Body of pancreas (tissue), 4 donors: ENCODE measurements at regions not wholly inside any gene's neighbourhood (a gene's known extent, or its start where the extent isn't known, plus 50 kb on each side); places are given as distances from the start of the nearest gene placed in this dataset.

Source experiments
- ATAC-seq: fragments of 150-250 bp; one replicate; pipeline ENCODE4 v1.9.1; 2016
- DNase-seq, 4 donors: peaks; one replicate each; pipeline ENCODE4 v3.0.0-alpha.2; 2019
- H3K27ac ChIP-seq, 4 donors: fragments of 200-600 bp; sonication (generic); 1 replicate in 3 of 4; 2 replicates in 1 of 4; pipeline versions ENCODE4 v1.5.1 to v1.6.1; 2016 to 2019; ENCODE audit warnings: mild to moderate bottlenecking in 1 of 4, mixed read lengths in 1 of 4, moderate library complexity in 1 of 4
- H3K27me3 ChIP-seq, 2 donors: fragments of 200-600 bp; sonication (generic); one replicate each; pipeline ENCODE4 v1.6.0; 2016; ENCODE audit warnings: mild to moderate bottlenecking in 1 of 2
- H3K36me3 ChIP-seq, 2 donors: fragments of 200-600 bp; sonication (generic); replicated peaks in 1 of 2; 2 replicates each; pipeline ENCODE4 v1.5.1; 2016; ENCODE audit warnings: low read depth in 2 of 2; ENCODE audit not compliant: insufficient read depth in 1 of 2
- H3K4me1 ChIP-seq: fragments of 200-600 bp; sonication (generic); one replicate; pipeline ENCODE4 v1.6.0; 2016
- H3K4me3 ChIP-seq, 2 donors: fragments of 200-600 bp; sonication (generic); 1 replicate in 1 of 2; 2 replicates in 1 of 2; pipeline ENCODE4 v1.5.1; 2016 to 2019
- H3K9me3 ChIP-seq, 3 donors: fragments of 200-600 bp; sonication (generic); 1 replicate in 2 of 3; 2 replicates in 1 of 3; pipeline ENCODE4 v1.5.1; 2016
- POLR2A ChIP-seq, 3 donors: fragments of 450-650 bp; IDR thresholded peaks; one replicate each; pipeline ENCODE4 v1.6.1; 2016; ENCODE audit warnings: antibody characterized with exemption in 3 of 3, mild to moderate bottlenecking in 2 of 3
- WGBS, 2 donors: methylation state at CpG; one replicate each; pipeline ENCODE4 v1.1.5; 2017; 5-methylcytosine and 5-hydroxymethylcytosine counted together
- intact Hi-C: fragments of 100-400 bp; cut with DNase I; formaldehyde crosslinking; loops from one replicate; pipeline ENCODE4 v1.15.1; 2023
- TF ChIP-seq, protein P1 (sequence below), 7 experiments: fragments of 450-650 bp in 4 of 7; fragments of 200-600 bp in 3 of 7; sonication (generic) in 3 of 7; IDR thresholded peaks; one replicate each; pipeline ENCODE4 v1.5.1; 2016 to 2019; ENCODE audit warnings: antibody characterized with exemption in 7 of 7

DNA sequence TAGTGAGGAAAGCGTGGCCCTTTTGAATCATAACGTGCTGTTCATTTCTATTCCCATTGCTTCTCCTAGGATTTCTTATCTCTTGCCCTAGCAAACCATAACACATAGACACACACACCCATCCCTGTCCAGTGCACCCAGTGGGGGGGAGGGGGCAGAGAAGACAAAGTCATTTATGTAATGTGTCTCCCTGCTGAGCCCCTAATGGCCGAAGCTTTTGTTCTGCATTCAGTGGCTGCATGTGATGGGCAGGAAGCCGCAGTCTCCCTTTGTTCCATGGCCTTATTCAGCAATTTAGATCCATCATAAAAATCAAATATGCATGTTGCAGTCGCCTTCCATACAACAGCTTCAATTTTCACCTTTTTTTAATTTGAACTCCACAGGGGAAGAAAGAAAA, 325.4 kb downstream of the ZFHX3 start:
- Histone ChIP-seq H3K27ac (no peak overlapping the region), H3K4me1 (no peaks in the 10 kb centered on the region), H3K9me3 (no peaks in the 10 kb centered on the region), H3K36me3 (no peaks in the 10 kb centered on the region), H3K27me3 (no peaks in the 10 kb centered on the region), H3K4me3 (no peak overlapping the region)
- ATAC-seq: no peak
- intact Hi-C loops: no loop called here
- 82 to 87% methylated on average over 5 of the region's 5 CpGs for WGBS, 2 donors
- DNase-seq: no peak
- TF ChIP-seq, protein P1, sequence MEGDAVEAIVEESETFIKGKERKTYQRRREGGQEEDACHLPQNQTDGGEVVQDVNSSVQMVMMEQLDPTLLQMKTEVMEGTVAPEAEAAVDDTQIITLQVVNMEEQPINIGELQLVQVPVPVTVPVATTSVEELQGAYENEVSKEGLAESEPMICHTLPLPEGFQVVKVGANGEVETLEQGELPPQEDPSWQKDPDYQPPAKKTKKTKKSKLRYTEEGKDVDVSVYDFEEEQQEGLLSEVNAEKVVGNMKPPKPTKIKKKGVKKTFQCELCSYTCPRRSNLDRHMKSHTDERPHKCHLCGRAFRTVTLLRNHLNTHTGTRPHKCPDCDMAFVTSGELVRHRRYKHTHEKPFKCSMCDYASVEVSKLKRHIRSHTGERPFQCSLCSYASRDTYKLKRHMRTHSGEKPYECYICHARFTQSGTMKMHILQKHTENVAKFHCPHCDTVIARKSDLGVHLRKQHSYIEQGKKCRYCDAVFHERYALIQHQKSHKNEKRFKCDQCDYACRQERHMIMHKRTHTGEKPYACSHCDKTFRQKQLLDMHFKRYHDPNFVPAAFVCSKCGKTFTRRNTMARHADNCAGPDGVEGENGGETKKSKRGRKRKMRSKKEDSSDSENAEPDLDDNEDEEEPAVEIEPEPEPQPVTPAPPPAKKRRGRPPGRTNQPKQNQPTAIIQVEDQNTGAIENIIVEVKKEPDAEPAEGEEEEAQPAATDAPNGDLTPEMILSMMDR (IDR thresholded peaks at IDR 0.05): no peak
- no peak for TF ChIP-seq POLR2A (IDR thresholded peaks at IDR 0.05)

DNA sequence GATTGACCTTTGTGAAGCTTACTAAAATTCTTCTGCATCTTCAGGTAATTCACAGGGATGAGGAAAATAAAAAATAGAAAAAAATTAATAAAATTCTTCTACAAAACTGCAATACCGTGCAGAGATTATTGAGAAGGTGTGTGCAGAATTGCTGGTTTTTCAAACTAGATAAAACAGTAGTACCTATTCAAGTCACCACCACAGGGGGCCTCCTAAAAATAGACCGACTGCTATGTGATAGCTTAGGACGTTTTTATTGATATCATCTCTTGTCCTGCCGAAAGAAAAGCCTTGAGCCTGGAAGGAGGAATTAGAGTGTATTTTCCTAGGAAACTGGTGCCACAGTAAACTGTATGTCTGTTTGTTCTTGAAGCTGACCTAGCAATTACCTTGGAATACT, 325.9 kb downstream of the ZFHX3 start:
- 50 to 54% methylated on average over 4 of the region's 4 CpGs for WGBS, 2 donors
- Histone ChIP-seq H3K4me3 (no peak overlapping the region), H3K27me3 (no peaks in the 10 kb centered on the region), H3K27ac (no peak overlapping the region), H3K4me1 (no peaks in the 10 kb centered on the region), H3K36me3 (no peaks in the 10 kb centered on the region), H3K9me3 (no peaks in the 10 kb centered on the region)
- no peak for ATAC-seq
- TF ChIP-seq POLR2A (IDR thresholded peaks at IDR 0.05): no peak
- TF ChIP-seq, protein P1 (IDR thresholded peaks at IDR 0.05): no peak
- no peak for DNase-seq
- intact Hi-C loops: no loop called here

DNA sequence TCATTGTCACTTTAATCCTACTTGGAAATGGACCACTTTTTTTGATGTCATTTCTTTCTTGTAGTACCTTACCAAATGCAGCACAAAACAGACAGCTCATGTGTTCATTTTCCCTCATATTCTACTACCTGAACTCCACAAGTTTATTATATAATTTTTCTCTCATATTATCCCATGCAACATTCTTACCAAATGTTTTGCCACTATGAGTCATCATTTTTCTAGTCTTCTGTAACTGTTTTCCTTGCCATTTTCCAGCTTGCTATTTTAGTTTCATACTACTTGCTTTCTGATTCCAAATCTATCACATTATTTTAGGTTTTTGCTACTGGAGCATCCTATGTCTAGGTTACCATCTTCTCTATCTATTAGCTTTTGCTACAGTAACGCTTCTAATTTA, 332.7 kb downstream of the ZFHX3 start:
- Histone ChIP-seq H3K4me3 (no peak overlapping the region), H3K4me1 (no peaks in the 10 kb centered on the region), H3K9me3 (peaks cover 0 to 5% (median 0%) of the 10 kb centered on the region in 3 donors), H3K36me3 (no peaks in the 10 kb centered on the region), H3K27me3 (no peaks in the 10 kb centered on the region), H3K27ac (no peak overlapping the region)
- DNase-seq (no peak), ATAC-seq (no peak)
- TF ChIP-seq POLR2A (IDR thresholded peaks at IDR 0.05): no peak
- TF ChIP-seq, protein P1 (IDR thresholded peaks at IDR 0.05): no peak
- 97% methylated on average over 1 of the region's 1 CpG for WGBS, 2 donors
- intact Hi-C loops: no loop called here

DNA sequence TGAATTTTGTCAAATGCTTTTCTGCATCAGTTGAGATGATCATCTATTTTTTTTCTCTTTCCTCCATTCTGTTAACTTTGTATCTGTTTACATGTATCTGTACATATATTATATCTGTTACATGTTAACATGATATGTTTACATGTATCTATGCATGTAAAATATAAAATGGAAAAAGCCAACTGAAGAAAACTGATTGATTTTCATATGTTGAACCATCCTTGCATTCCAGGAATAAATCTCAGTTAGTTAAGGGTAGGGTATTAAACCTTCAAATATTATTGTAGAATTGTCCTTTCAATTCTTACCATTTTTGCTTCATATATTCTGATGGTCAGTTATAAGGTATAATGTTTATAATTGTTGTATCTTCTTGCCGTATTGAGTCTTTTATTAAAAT, 336.1 kb downstream of the ZFHX3 start:
- no peak for ATAC-seq
- WGBS, 2 donors: 95 to 97% methylated on average over 1 of the region's 1 CpG
- intact Hi-C loops: no loop called here

DNA sequence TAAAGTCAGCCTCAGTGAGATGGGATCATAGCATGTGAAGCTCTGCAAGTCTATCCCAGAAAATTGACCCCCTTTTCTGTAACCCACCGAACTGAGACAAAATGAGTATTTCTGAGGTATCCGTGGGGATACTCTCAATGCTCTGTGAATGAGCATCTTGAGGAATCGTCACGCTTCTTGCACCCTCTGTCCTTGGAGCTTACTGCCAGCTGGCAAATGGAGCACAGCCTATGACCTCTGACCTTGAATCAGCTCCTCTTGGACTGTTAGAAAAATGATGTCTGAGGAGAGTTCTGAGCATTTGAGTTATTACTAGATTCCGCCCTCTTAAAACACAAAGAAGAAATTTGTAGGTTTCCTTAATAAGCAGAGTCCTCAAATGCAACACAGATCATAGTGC, 342.1 kb downstream of the ZFHX3 start:
- Histone ChIP-seq H3K27me3 (no peaks in the 10 kb centered on the region), H3K27ac (no peak overlapping the region), H3K4me1 (no peaks in the 10 kb centered on the region), H3K9me3 (peaks cover 0 to 2% (median 0%) of the 10 kb centered on the region in 3 donors), H3K36me3 (no peaks in the 10 kb centered on the region), H3K4me3 (no peak overlapping the region)
- intact Hi-C loops: no loop called here
- TF ChIP-seq POLR2A (IDR thresholded peaks at IDR 0.05): no peak
- TF ChIP-seq, protein P1 (IDR thresholded peaks at IDR 0.05): no peak
- no peak for ATAC-seq
- DNase-seq: no peak
- WGBS, 2 donors: 73 to 74% methylated on average over 5 of the region's 5 CpGs

More for the DNA sequence above, 336.1 kb downstream of the ZFHX3 start:
- no peak for TF ChIP-seq POLR2A (IDR thresholded peaks at IDR 0.05)
- TF ChIP-seq, protein P1 (IDR thresholded peaks at IDR 0.05): no peak
- Histone ChIP-seq H3K36me3 (no peaks in the 10 kb centered on the region), H3K4me1 (no peaks in the 10 kb centered on the region), H3K9me3 (peaks cover 0 to 5% (median 0%) of the 10 kb centered on the region in 3 donors), H3K4me3 (no peak overlapping the region), H3K27ac (no peak overlapping the region), H3K27me3 (no peaks in the 10 kb centered on the region)
- no peak for DNase-seq
